ENCODE measurements at regions not wholly inside any gene's neighbourhood (a gene's known extent, or its start where the extent isn't known, plus 50 kb on each side); places are given as distances from the start of the nearest gene placed in this dataset.

GRCh38 chr4:154985673-154986072 lies 204.6 kb downstream of the RBM46 start:
- TF ChIP-seq CTCF (IDR thresholded peaks at IDR 0.05) = no peak
- TF ChIP-seq POLR2A (IDR thresholded peaks at IDR 0.05) = no peak

Data from esophagus squamous epithelium (tissue), 4 donors.